ENCODE measurements at regions not wholly inside any gene's neighbourhood (a gene's known extent, or its start where the extent isn't known, plus 50 kb on each side); places are given as distances from the start of the nearest gene placed in this dataset.

- POLR2A ChIA-PET (ENCODE audit: partially characterized antibody), result no interaction called here
- no peak overlapping the region for H2BK5ac ChIP-seq (ENCODE audit: low read depth, low read length)
- no peaks in the 10 kb centered on the region for H3K9me3 ChIP-seq (ENCODE audit: insufficient read depth in 2 of 2, low read depth in 1 of 2, low read length in 1 of 2)
- H2AFZ ChIP-seq (ENCODE audit: low read length), result no peak overlapping the region
- no peak overlapping the region for H4K91ac ChIP-seq (replicated peaks; ENCODE audit: insufficient read length, low read length)
- H3K9ac ChIP-seq (replicated peaks in 1 of 4; ENCODE audit: extremely low read depth in 1 of 4, low read depth in 3 of 4, low read length in 3 of 4), result no peak overlapping the region
- WGBS, 2 experiments (ENCODE audit: extremely low coverage in 1 of 2, insufficient coverage in 1 of 2, insufficient read length in 1 of 2, insufficient replicate concordance in 2 of 2, low coverage in 1 of 2, low lambda C conversion rate in 2 of 2, missing lambda C conversion rate in 1 of 2), result 73% methylated on average over 1 of the region's 1 CpG; no CpG with 5 or more reads in 1 of the 2 experiments
- H3K56ac ChIP-seq (replicated peaks; ENCODE audit: insufficient read length, low read depth, low read length), result no peak overlapping the region
- no peak overlapping the region for H3K4ac ChIP-seq (replicated peaks; ENCODE audit: insufficient read length, low read depth, low read length)
- peak overlapping the region; percentile 21 for H4K5ac ChIP-seq (ENCODE audit: insufficient read length, low read depth, low read length)
- peaks cover 6 to 26% (median 11%) of the 10 kb centered on the region in 4 experiments for H3K4me1 ChIP-seq (replicated peaks in 1 of 4; ENCODE audit: control insufficient read depth in 3 of 4, insufficient read depth in 4 of 4, low read length in 3 of 4)
- no peak overlapping the region; the same call in 1 of the 2 replicates for H3K18ac ChIP-seq (ENCODE audit: extremely low read depth, low read length)
- H3K79me2 ChIP-seq (ENCODE audit: control insufficient read depth in 1 of 2, insufficient read depth in 2 of 2, low read length in 2 of 2), result no peaks in the 10 kb centered on the region
- H3K4me3 ChIP-seq (ENCODE audit: extremely low read depth in 1 of 4, insufficient read depth in 2 of 4, low read depth in 3 of 4, low read length in 4 of 4), result no peak overlapping the region
- TF ChIP-seq SIX5 (IDR thresholded peaks at IDR 0.05; ENCODE audit: low read depth, low read length) (no peak), CBX8 (IDR thresholded peaks at IDR 0.05; ENCODE audit: borderline replicate concordance, low read depth, low read length) (no peak), SAP30 (IDR thresholded peaks at IDR 0.05; ENCODE audit: insufficient read depth, insufficient replicate concordance, low read length) (no peak)
- no peaks in the 10 kb centered on the region for H3K27me3 ChIP-seq (replicated peaks in 1 of 4; ENCODE audit: control insufficient read depth in 3 of 4, extremely low read depth in 1 of 4, insufficient read depth in 3 of 4, low read length in 3 of 4)
- H2BK12ac ChIP-seq (ENCODE audit: low read depth, low read length), result no peak overlapping the region
- H3K79me1 ChIP-seq (ENCODE audit: low read depth, low read length), result no peaks in the 10 kb centered on the region
- H2BK20ac ChIP-seq (ENCODE audit: low read length), result no peak overlapping the region
- no peak overlapping the region for H3K27ac ChIP-seq (ENCODE audit: low read depth, low read length)
- no peak overlapping the region for H3K14ac ChIP-seq (ENCODE audit: insufficient read length)
- no peak overlapping the region for H4K8ac ChIP-seq (ENCODE audit: extremely low read depth, insufficient read depth, low read length)
- CTCF ChIA-PET (ENCODE audit: partially characterized antibody), result interaction anchor here (1.8 to 3.2 kb wide), 3 partner anchors 10 to 72 kb away, joined by 5 to 14 read pairs (median 6); no protein-coding TSS in a partner anchor
- H2AK5ac ChIP-seq (ENCODE audit: low read depth, low read length), result no peak overlapping the region
- no peak overlapping the region for H3K4me2 ChIP-seq (ENCODE audit: insufficient read depth in 1 of 2, low read depth in 2 of 2, low read length in 2 of 2)
- H2BK15ac ChIP-seq (ENCODE audit: low read length), result no peak overlapping the region
- H3K23ac ChIP-seq (ENCODE audit: insufficient read length), result no peak overlapping the region
- H3K23me2 ChIP-seq (ENCODE audit: low read depth, low read length), result 0 out of 2 replicates have a peak, but pooled peaks cover 1% of the 10 kb centered on the region
- no peaks in the 10 kb centered on the region for H3K36me3 ChIP-seq (ENCODE audit: control insufficient read depth in 2 of 4, insufficient read depth in 4 of 4, low read length in 3 of 4)
- no peak for DNase-seq (ENCODE audit: low read depth in 1 of 2, low spot score in 2 of 2)
- H2BK120ac ChIP-seq (replicated peaks; ENCODE audit: low read depth, low read length), result no peak overlapping the region
- H4K20me1 ChIP-seq (replicated peaks in 1 of 2; ENCODE audit: control insufficient read depth in 1 of 2, insufficient read depth in 2 of 2, low read length in 2 of 2), result no peaks in the 10 kb centered on the region
- FAIRE-seq, result no peak
Observed at GRCh38 chr3:66931699-66932098, 66.4 kb upstream of the KBTBD8 start.

Measured in H1 (cell line).